AG10803 (cell line): ENCODE measurements at regions not wholly inside any gene's neighbourhood (a gene's known extent, or its start where the extent isn't known, plus 50 kb on each side); places are given as distances from the start of the nearest gene placed in this dataset.

ENCODE experiments used
- DNase-seq: peaks from one replicate; pipeline ENCODE4 v3.0.0; 2010; ENCODE audit warnings: low read depth
- H3K4me3 ChIP-seq: 2 replicates; pipeline ENCODE4 v1.5.1; 2011; ENCODE audit warnings: mild to moderate bottlenecking, low read length, control low read depth
- CTCF ChIP-seq: conservative IDR thresholded peaks from 2 replicates; pipeline ENCODE4 v1.5.1; 2011; ENCODE audit warnings: mild to moderate bottlenecking, low read length, control low read depth, inconsistent platforms

GRCh38 chr11:103622296-103622695 lies 414.1 kb upstream of the DDI1 start:
- no peak for TF ChIP-seq CTCF

GRCh38 chr11:103623933-103624332 lies 412.5 kb upstream of the DDI1 start:
- H3K4me3 ChIP-seq: no peak overlapping the region
- TF ChIP-seq CTCF: no peak
- no peak for DNase-seq

More at GRCh38 chr11:103622296-103622695, 414.1 kb upstream of the DDI1 start:
- DNase-seq: no peak
- no peak overlapping the region for H3K4me3 ChIP-seq

- peak; percentile 97 for DNase-seq
- no peak for TF ChIP-seq CTCF
- H3K4me3 ChIP-seq: no peak overlapping the region
Measured at GRCh38 chr11:103624708-103625623, 411.5 kb upstream of the DDI1 start.

GRCh38 chr11:103625624-103625965 lies 410.8 kb upstream of the DDI1 start:
- no peak for DNase-seq
- no peak for TF ChIP-seq CTCF
- H3K4me3 ChIP-seq: no peak overlapping the region

GRCh38 chr11:103628121-103628520 lies 408.3 kb upstream of the DDI1 start:
- no peak for TF ChIP-seq CTCF
- DNase-seq: no peak
- no peak overlapping the region for H3K4me3 ChIP-seq

- no peak for TF ChIP-seq CTCF
- no peak for DNase-seq
Measured at GRCh38 chr11:103631841-103632240, 404.6 kb upstream of the DDI1 start.

More at GRCh38 chr11:103631841-103632240, 404.6 kb upstream of the DDI1 start:
- H3K4me3 ChIP-seq: no peak overlapping the region
